8988T (cell line): ENCODE measurements at regions not wholly inside any gene's neighbourhood (a gene's known extent, or its start where the extent isn't known, plus 50 kb on each side); places are given as distances from the start of the nearest gene placed in this dataset.
"Not testable (repeated sequence)": the region's sequence is repeated elsewhere in the genome, so short reads cannot be mapped to it uniquely, and the experiment has no call there.

Source experiments
- DNase-seq: peaks from one replicate; pipeline ENCODE4 v3.0.0; 2011

GRCh38 chrX:125202591-125203248 lies 117.0 kb upstream of the TEX13C start:
- DNase-seq = no peak

GRCh38 chrX:125203365-125203736 lies 116.3 kb upstream of the TEX13C start:
- no peak for DNase-seq

DNA sequence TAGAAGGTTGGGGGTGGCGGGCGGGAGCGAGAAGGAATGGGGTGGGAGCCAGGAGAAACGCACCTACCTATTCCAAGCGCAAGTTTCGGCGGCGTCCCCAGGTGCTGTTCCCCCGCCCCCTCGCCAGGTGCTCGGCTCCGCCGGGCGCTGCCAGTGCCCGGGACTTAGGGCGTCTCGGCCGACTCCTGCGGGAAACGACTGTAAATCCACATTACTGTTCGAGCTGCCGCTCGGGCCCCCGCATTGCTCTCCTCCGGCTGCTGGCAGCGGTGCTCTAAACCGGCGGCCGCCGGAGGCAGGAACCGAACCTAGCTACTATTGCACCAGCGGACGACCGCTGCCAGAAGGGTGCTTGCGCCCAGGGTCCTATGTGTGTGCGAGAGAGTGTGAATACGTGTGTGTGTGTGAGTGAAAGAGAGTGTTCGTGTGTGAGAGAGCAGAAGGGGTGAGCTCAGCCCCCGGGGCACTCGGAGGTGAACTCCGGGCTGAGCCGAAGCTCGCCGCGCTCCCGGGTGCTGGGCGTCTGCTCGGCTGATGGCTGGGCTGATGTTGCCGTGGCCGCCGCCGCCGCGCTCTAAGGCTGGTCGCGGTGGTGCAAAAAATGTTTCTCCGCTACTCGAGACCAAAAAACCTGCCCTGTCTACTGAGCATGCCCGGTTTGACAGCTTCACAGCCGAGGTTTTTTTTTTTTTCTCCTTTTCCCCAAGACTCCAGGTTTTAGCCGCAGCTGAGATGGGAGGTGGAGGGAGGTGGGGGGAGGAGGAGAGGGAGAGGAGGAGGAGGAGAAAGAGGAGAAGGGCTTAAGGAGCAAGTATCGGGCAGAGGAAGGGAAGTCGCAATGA lies 115.7 kb upstream of the TEX13C start:
- no peak for DNase-seq

DNA sequence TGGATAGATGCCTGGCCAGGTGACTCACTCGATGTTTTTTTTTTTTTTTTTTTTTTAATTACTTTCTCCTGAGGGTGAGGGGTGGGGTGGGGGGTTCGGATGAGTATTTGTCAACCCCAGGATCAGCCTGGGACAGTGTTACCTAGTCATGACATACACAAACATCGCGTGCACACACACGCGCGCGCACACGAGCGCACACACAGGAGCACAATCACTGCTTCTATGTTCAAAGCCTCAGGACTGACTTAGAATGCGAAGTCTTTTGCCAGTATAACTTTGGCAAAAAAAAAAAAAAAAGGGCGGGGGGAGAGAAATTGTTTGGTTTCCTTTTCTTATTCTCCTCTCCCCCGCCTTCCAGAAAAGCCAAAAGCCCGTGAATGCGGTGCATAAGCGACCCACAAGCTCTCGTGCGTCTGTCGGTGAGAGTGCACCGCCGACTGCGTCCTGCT lies 115.0 kb upstream of the TEX13C start:
- DNase-seq = no peak

DNA sequence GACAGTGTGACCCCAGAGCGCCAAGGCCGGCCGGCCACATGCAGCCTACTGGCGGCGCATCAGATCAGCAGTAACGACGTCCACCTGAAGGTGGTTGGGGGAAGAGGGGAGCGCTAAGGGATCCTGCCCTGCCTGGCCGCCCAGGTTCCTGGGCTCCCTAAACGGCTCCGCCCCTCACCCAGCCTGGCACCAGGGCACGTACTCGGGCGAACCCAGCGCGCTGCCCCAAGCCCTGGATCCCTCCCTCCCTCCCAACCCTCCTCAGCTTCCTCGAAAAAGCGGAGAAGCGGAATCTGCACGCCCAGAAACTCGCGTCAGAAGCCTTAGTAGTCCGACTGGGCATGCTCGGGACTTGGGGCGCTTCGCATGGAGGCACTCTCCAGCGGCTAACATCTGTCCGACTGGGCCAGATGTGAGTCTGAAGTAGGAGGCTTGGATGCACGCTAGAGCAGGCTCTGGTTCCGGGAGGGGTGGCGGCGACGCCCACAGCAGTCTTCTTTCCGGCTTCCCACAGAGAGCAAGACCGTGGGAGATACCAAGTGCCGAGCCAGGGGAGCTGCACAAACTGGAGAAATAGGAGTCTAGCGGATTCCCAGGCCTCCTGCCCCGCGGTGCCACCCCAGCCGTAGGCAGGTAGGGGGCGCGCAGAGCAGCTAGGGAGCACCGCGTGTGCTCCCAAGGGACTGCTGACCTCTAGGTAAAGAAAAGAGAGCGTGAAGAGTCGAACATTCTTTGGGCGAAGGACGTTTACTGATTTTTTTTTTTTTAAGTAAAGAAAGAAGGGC lies 114.3 kb upstream of the TEX13C start:
- no peak for DNase-seq

GRCh38 chrX:125205918-125206665 lies 113.6 kb upstream of the TEX13C start:
- DNase-seq = no peak

GRCh38 chrX:125210146-125210545 lies 109.5 kb upstream of the TEX13C start:
- DNase-seq = no peak

GRCh38 chrX:125219852-125220251 lies 99.8 kb upstream of the TEX13C start:
- no peak for DNase-seq

DNA sequence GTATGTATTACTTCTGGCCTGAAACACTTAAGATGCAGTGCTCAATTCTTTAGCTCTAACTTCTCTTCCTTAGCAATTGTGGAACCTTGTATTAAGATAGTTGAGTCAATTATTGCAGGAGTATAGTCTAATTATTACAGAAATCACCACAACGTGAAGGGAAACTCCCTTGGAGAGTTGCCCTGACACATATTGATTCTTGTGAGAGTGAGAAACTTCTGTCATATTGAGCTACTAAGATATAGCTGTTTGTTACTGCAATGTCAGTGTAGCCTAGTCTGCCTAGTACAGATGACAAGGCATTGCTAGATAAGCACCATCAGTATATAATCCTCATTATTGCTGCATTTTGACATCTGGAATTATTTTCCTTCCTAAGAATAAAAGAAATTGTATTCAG lies 82.7 kb upstream of the TEX13C start:
- DNase-seq = no peak

- no peak for DNase-seq
These were observed 70.7 kb upstream of the TEX13C start for GRCh38 chrX:125248931-125249330.

GRCh38 chrX:125255759-125256158 lies 63.9 kb upstream of the TEX13C start:
- not testable (repeated sequence) for DNase-seq

- DNase-seq = no peak
These were observed 56.8 kb upstream of the TEX13C start for GRCh38 chrX:125262836-125263235.

- DNase-seq = no peak
These were observed 53.5 kb upstream of the TEX13C start for GRCh38 chrX:125266153-125266660.
